Activated CD4-positive, alpha-beta T cell treated with anti-CD3 and anti-CD28 coated beads, Interleukin-2, amount 10 ng/mL, durations not matched to agents 24 days and 14 days (primary cell): ENCODE measurements at regions not wholly inside any gene's neighbourhood (a gene's known extent, or its start where the extent isn't known, plus 50 kb on each side); places are given as distances from the start of the nearest gene placed in this dataset.

ENCODE experiments used
- DNase-seq: peaks from one replicate; pipeline ENCODE4 v3.0.0; 2022
- H3K27ac Mint-ChIP-seq: one replicate; pipeline ENCODE4 v1.8.0; 2022; ENCODE audit warnings: mild to moderate bottlenecking, mixed read lengths
- H3K27me3 Mint-ChIP-seq: one replicate; pipeline ENCODE4 v1.8.0; 2022; ENCODE audit warnings: mixed read lengths
- H3K36me3 Mint-ChIP-seq: one replicate; pipeline ENCODE4 v1.8.0; 2022; ENCODE audit warnings: low read depth, mild to moderate bottlenecking, mixed read lengths
- H3K4me1 Mint-ChIP-seq: one replicate; pipeline ENCODE4 v1.8.0; 2021; ENCODE audit warnings: mixed read lengths
- H3K4me3 Mint-ChIP-seq: one replicate; pipeline ENCODE4 v1.8.0; 2022; ENCODE audit warnings: mild to moderate bottlenecking, moderate library complexity, mixed read lengths
- H3K9me3 Mint-ChIP-seq: one replicate; pipeline ENCODE4 v1.8.0; 2021; ENCODE audit warnings: mixed read lengths
- intact Hi-C: fragments of 100-400 bp; cut with micrococcal nuclease; formaldehyde crosslinking; loops from one replicate; pipeline ENCODE4 v1.15.1; 2023

DNA sequence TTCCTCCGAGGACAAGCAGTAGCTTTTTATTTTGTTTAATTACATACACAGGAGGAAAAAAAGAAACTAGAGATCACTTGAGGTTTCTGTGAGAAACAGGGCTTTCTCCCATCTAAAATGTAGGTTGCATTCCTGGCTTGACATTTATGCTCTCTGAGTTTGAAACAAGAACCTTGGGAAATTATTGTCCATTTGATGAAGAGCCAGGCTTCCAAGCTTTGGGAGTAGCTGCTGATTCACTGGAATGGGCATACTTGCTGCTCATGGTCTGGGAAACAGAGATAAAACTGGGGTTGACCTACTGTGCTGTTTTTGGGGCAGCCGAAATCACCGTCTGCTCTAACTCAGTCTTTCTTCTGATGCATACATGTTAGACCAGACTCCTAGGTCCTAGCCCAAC, 165.4 kb downstream of the MIS18A start:
- intact Hi-C loops: no loop called here
- no peaks in the 10 kb centered on the region for H3K36me3 Mint-ChIP-seq
- H3K4me3 Mint-ChIP-seq: no peak overlapping the region
- H3K4me1 Mint-ChIP-seq: no peaks in the 10 kb centered on the region
- DNase-seq: no peak
- no peak overlapping the region for H3K27ac Mint-ChIP-seq
- no peaks in the 10 kb centered on the region for H3K9me3 Mint-ChIP-seq
- peaks cover 11% of the 10 kb centered on the region for H3K27me3 Mint-ChIP-seq

DNA sequence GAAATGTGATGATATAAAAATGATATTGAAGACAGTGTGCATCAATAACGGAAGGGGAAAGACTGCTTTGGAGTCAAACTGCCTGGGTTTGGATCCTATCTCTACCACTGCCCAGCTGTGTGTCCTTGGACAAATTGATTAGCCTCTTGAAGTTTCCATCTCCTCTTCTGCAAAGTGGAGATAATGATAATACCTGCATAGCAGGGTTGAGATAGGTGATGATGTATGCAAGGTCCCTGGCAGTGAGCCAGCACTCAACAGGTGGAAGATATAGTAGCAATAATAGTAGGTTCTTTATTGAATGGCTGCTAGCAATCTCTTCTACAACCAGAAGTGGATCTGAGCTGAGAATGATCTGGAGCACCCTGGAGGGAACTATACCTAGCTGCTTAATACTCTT, 166.7 kb downstream of the MIS18A start:
- Mint-ChIP-seq H3K36me3 (no peaks in the 10 kb centered on the region), H3K9me3 (no peaks in the 10 kb centered on the region), H3K4me1 (no peaks in the 10 kb centered on the region), H3K27me3 (peaks cover 9% of the 10 kb centered on the region), H3K4me3 (no peak overlapping the region), H3K27ac (no peak overlapping the region)
- intact Hi-C loops: no loop called here
- no peak for DNase-seq

DNA sequence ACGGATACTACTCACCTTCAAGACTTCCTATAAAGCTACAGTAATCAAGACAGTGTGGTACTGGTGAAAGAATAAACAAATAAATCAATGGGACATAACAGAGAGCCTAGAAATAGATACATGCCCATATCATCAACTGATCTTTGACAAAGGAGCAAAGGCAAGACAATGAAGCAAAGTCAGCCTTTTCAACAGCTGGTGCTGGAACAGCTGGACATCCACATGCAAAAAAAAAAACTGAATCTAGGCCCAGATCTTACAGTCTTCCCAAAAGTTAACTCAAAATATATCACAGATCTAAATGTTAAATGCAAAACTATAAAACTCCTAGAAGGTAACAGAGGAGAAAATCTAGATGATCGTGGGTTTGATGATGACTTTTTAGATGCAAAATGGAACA, 170.3 kb downstream of the MIS18A start:
- intact Hi-C loops: no loop called here
- Mint-ChIP-seq H3K9me3 (no peaks in the 10 kb centered on the region), H3K4me1 (no peaks in the 10 kb centered on the region), H3K27ac (no peak overlapping the region), H3K27me3 (peaks cover 9% of the 10 kb centered on the region), H3K4me3 (no peak overlapping the region), H3K36me3 (no peaks in the 10 kb centered on the region)
- no peak for DNase-seq

DNA sequence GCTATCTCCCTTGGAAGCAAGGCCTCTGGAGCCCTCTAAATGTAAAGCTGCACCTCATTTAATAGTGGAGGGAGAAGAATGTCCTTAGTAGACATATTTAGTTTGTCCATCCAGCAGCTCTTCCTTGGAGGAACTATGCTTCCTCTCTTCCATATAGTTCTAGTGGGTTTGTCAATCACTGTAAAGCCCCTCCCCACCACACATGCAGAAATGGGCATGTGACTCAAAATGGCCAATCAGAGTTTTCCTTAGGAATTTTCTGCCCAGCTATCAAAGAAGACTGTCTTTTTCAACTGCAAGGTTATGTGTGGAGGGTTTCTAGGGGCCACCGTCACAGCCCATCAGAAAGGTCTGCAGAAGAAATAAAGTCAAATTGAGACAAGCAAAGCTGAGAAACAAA, 175.5 kb downstream of the MIS18A start:
- Mint-ChIP-seq H3K4me1 (no peaks in the 10 kb centered on the region), H3K27ac (no peak overlapping the region), H3K9me3 (no peaks in the 10 kb centered on the region), H3K27me3 (no peaks in the 10 kb centered on the region), H3K4me3 (no peak overlapping the region), H3K36me3 (no peaks in the 10 kb centered on the region)
- no peak for DNase-seq
- intact Hi-C loops: no loop called here

DNA sequence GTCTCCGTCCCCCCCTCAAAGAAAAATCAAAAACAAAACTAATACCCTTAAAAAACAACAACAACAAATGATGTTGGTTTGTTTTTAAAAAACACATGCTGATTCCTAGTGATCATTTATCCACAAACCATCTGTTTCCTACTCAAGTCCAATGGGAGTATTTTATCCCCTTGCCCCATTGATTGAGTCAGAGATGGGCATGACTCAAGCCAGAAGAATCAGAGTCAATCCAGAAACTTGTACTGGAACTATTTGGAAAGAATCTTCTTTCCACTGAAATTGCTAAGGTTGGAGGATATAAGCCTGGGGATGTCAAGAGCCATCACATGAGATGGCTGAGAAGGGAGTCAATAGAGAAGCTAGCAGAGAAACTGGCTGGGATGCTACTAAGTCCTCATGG, 176.4 kb downstream of the MIS18A start:
- H3K4me3 Mint-ChIP-seq: no peak overlapping the region
- H3K36me3 Mint-ChIP-seq: no peaks in the 10 kb centered on the region
- H3K27ac Mint-ChIP-seq: no peak overlapping the region
- no peaks in the 10 kb centered on the region for H3K27me3 Mint-ChIP-seq
- intact Hi-C loops: no loop called here
- DNase-seq: no peak
- no peaks in the 10 kb centered on the region for H3K9me3 Mint-ChIP-seq
- H3K4me1 Mint-ChIP-seq: no peaks in the 10 kb centered on the region

DNA sequence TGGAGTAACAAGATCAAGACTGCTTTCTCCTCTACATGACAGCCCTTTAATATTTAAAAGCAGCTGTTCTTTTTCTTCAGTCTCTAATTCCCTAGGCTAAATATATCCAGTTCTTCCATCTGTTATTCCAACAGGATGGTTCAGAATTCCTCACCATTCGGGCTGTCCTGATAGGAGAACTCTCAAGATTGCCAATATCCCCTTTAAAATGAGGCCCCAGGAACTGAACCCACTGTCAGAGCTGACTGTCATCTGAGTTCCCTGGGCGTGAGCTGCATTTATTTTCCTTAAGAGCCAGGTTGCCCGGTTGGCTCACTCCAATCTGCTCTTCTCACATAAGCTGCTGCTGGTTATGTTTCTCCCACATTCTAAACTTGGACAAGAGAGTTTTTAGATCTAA, 177.6 kb downstream of the MIS18A start:
- H3K4me1 Mint-ChIP-seq: no peaks in the 10 kb centered on the region
- H3K36me3 Mint-ChIP-seq: no peaks in the 10 kb centered on the region
- H3K27ac Mint-ChIP-seq: no peak overlapping the region
- no peak overlapping the region for H3K4me3 Mint-ChIP-seq
- no peaks in the 10 kb centered on the region for H3K9me3 Mint-ChIP-seq
- intact Hi-C loops: no loop called here
- no peaks in the 10 kb centered on the region for H3K27me3 Mint-ChIP-seq
- no peak for DNase-seq

DNA sequence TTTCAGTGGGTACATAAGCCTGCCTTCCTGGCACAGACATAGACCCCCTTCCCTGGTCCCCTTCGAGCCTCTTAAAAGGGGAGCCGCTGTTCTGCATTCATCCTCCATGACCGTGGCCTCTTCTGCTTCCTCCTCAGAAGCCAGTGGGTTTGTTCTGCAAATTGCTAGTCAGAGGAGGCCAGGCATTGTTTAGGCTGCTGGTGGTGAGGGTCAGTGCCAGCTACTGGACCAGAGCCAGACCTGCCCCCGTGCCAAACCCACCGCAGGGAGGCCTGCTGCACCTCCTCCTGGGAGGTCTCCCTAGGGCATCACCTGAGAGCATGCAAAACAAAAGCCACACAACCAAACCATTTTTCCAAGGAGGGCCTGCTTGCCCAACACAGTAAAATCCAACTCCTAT, 178.4 kb downstream of the MIS18A start:
- no peak overlapping the region for H3K4me3 Mint-ChIP-seq
- H3K36me3 Mint-ChIP-seq: no peaks in the 10 kb centered on the region
- DNase-seq: no peak
- no peaks in the 10 kb centered on the region for H3K27me3 Mint-ChIP-seq
- no peak overlapping the region for H3K27ac Mint-ChIP-seq
- intact Hi-C loops: no loop called here
- H3K9me3 Mint-ChIP-seq: no peaks in the 10 kb centered on the region
- no peaks in the 10 kb centered on the region for H3K4me1 Mint-ChIP-seq

DNA sequence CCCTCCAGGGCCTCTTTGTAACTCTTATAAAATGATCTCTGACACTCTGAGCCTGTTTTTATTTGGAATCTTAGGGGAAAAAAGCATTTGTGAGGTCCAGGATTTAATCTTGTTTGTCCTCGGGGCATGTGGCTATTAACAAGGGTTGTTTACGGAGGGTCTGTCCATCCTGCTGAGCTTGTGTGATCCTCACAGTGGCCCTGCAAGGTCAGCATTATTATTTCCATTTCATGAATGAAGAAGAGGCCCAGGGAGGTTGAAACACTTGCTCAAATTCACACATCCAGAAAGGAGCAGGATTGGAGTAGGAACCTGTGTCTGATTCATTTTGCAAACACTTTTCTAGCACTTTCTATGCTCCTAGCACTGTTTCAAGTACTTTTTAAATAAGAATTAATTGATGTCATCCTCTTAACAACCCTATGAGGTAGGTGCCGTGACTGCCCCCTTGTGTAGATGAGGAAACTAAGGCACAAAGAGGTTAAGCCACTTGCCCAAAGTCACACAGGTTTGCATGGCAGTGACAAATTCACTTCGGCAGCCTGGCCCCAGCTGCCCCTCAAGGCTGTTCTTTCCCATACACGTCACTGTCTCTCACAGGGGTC, 178.9 kb downstream of the MIS18A start:
- DNase-seq: no peak
- Mint-ChIP-seq H3K36me3 (no peaks in the 10 kb centered on the region), H3K9me3 (no peaks in the 10 kb centered on the region), H3K4me1 (no peaks in the 10 kb centered on the region), H3K27ac (no peak overlapping the region), H3K27me3 (no peaks in the 10 kb centered on the region), H3K4me3 (no peak overlapping the region)
- intact Hi-C loops: loop anchor here (5.0 kb wide), 1 partner anchor 157 kb away; no protein-coding TSS in a partner anchor

DNA sequence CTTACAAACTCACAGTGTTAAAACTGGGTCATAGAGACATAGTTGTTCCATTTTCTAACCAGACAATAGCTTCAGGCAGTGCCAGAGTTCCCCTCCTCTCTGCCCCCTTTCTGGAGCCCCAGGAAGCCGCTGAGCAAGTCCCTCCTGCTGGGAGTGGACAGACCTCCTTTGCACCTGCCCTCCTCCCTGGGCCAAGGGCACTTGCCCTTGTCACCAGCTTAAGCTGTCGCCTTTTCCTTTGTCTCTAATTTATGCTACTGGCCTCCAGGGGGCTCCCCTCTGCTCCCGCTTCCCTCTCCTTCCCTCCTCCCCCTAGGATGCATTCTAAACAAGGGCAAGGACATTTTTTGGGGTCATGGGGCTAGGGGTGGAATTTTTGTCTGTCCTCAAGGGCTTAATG, 182.4 kb downstream of the MIS18A start:
- no peak for DNase-seq
- Mint-ChIP-seq H3K9me3 (no peaks in the 10 kb centered on the region), H3K4me1 (no peaks in the 10 kb centered on the region), H3K36me3 (no peaks in the 10 kb centered on the region), H3K4me3 (no peak overlapping the region), H3K27me3 (no peaks in the 10 kb centered on the region), H3K27ac (no peak overlapping the region)
- intact Hi-C loops: loop anchor here (5.0 kb wide), 1 partner anchor 161 kb away; no protein-coding TSS in a partner anchor

DNA sequence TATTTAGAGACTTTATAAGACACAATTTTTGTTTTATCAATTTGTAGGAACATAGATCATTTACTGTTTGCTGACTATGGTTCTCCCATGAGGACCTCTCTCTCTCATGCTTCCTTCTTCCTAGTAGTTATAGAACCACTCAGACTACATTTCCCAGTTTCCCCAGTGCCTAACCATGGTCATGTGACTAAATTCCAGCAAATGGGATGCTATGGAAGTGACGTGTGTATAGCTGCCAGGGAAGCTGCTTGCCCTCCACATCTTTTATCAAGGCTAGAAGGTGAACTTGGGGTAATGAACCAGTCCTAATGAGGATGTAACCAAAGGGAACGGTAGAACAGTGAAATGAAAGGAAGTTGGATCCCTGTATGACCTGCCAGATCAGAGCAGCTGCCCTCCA, 184.0 kb downstream of the MIS18A start:
- H3K9me3 Mint-ChIP-seq: no peaks in the 10 kb centered on the region
- H3K27me3 Mint-ChIP-seq: no peaks in the 10 kb centered on the region
- no peak for DNase-seq

DNA sequence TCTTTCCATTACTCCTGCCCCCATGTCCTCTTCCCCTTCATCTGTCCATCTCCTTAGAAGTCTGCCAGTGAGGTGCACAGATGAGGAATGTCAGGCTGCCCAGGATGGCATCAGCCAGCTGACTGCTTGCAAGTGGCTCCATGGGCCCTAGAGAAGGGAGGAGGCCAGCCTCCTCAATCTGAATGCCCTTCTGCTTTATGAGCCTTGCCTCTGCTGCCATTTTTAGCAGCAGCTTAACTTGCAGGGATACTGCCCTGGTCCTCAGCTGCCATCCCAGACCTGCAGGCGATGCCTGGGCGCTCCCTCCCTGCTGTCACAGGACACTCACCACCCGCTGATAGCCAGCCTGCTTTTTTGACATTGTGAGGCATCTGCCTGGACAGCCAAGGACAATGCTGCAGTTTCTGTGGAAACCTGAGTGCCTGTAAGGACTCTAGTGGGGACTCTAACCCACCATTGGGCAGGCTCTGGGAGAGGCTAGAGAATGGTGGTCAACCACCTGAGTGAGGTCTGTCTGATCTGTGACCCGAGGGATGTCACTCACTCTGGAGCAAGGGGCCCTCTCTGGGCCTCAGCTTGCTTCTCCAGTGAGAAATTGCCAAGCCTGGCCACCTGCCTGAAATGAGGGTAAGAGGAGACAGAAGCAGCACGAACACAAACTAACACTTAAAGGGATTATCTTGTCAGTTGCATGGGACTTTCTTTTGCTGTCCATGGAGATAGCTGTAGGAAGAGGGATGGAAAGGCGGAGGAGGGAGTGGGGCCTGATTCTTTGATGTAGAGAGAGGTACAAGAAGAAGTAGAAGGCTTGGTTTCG, 185.0 kb downstream of the MIS18A start:
- no peak overlapping the region for H3K27ac Mint-ChIP-seq
- H3K36me3 Mint-ChIP-seq: no peaks in the 10 kb centered on the region
- DNase-seq: no peak
- no peaks in the 10 kb centered on the region for H3K27me3 Mint-ChIP-seq
- intact Hi-C loops: no loop called here
- H3K4me1 Mint-ChIP-seq: no peaks in the 10 kb centered on the region
- H3K9me3 Mint-ChIP-seq: no peaks in the 10 kb centered on the region
- H3K4me3 Mint-ChIP-seq: no peak overlapping the region

More for the DNA sequence above, 184.0 kb downstream of the MIS18A start:
- Mint-ChIP-seq H3K4me3 (no peak overlapping the region), H3K36me3 (no peaks in the 10 kb centered on the region), H3K4me1 (no peaks in the 10 kb centered on the region), H3K27ac (no peak overlapping the region)
- intact Hi-C loops: loop anchor here (5.0 kb wide), 1 partner anchor 162 kb away; no protein-coding TSS in a partner anchor

DNA sequence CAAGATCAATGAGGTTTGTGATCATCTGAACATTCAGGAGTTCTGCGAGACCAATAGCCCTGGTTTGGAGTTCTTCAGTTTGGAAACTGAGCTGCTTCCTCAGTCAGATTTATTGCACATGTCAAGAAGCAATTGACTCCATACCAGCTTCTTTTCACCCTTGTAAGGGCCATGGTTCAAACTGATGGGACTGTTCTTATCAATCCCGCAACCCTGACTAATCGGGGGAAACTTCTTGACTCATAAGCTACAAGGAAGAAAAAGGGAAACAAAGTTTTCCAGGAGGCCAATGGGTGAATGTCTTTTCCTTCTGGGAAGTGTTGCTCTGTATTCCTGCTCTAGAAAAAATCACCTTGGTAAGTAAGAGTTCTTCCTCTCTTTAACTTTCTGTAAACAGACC, 187.9 kb downstream of the MIS18A start:
- no peaks in the 10 kb centered on the region for H3K4me1 Mint-ChIP-seq
- H3K4me3 Mint-ChIP-seq: no peak overlapping the region
- no peaks in the 10 kb centered on the region for H3K36me3 Mint-ChIP-seq
- H3K27ac Mint-ChIP-seq: no peak overlapping the region
- H3K9me3 Mint-ChIP-seq: no peaks in the 10 kb centered on the region
- intact Hi-C loops: no loop called here
- H3K27me3 Mint-ChIP-seq: no peaks in the 10 kb centered on the region
- DNase-seq: no peak

DNA sequence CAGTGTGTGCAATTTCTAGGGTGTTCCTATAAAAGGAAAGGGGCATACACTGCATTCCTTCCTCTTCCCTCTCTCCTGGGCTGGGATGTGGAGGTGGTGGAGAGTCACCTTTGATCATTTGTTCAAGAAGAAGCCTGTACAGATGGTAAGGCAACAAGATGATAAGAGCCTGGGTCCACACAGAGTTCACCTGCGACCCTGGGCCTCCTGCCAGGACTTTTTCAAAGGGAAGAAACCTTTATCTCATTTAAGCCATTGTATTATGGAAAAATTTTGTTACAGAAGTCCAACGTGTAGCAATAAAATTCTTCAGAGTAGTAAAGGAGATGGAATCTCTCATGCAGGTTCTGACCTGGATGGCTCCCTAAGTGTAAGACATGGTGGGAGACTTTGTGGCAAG, 189.1 kb downstream of the MIS18A start:
- no peaks in the 10 kb centered on the region for H3K27me3 Mint-ChIP-seq
- H3K9me3 Mint-ChIP-seq: no peaks in the 10 kb centered on the region
- intact Hi-C loops: no loop called here
- H3K4me3 Mint-ChIP-seq: no peak overlapping the region
- no peaks in the 10 kb centered on the region for H3K4me1 Mint-ChIP-seq
- H3K36me3 Mint-ChIP-seq: no peaks in the 10 kb centered on the region
- no peak overlapping the region for H3K27ac Mint-ChIP-seq
- no peak for DNase-seq

DNA sequence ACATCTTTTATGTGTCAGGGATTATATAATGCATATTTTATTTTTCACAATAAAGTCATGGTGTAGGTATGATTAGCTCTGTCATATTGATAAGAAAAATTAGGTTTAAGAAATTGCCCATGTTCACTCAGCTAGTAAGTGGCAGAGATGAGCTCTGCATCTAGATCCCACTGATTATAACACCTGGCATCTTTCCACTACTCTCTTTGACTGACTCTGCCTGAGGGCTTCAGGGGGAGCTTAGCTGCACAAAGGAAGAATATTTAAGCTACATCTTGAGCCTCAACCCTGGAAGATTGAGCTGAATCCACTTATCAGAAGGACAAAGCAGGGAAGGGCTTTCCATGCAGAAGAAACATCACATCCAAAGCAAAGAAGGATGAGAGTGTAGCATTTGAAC, 190.4 kb downstream of the MIS18A start:
- DNase-seq: no peak
- no peaks in the 10 kb centered on the region for H3K9me3 Mint-ChIP-seq
- H3K4me3 Mint-ChIP-seq: no peak overlapping the region
- no peaks in the 10 kb centered on the region for H3K4me1 Mint-ChIP-seq
- H3K27me3 Mint-ChIP-seq: no peaks in the 10 kb centered on the region
- no peaks in the 10 kb centered on the region for H3K36me3 Mint-ChIP-seq
- intact Hi-C loops: no loop called here
- H3K27ac Mint-ChIP-seq: no peak overlapping the region

DNA sequence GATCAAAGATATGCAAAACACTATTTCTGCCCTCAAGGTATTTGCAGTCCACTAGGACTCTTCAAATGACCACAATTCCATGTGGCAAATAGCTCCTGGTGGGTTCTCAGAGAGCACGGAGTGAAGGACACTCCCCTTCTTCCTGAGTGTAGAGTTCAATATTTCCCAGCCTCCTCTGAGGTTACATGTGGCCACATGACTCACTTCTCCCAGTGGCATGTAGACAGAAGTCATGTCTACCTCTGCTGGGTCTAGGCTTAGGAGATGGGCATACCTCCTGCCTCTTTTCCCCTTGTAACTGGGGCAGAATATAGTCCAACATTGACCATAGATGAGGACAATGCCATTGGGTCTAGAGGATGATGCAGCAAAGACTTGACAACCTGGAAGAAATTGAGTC, 191.4 kb downstream of the MIS18A start:
- Mint-ChIP-seq H3K27ac (no peak overlapping the region), H3K27me3 (no peaks in the 10 kb centered on the region), H3K4me3 (no peak overlapping the region), H3K36me3 (no peaks in the 10 kb centered on the region), H3K4me1 (no peaks in the 10 kb centered on the region), H3K9me3 (no peaks in the 10 kb centered on the region)
- DNase-seq: no peak
- intact Hi-C loops: no loop called here
